Vagina (tissue), 2 donors: ENCODE measurements at regions not wholly inside any gene's neighbourhood (a gene's known extent, or its start where the extent isn't known, plus 50 kb on each side); places are given as distances from the start of the nearest gene placed in this dataset.

Experiments
- POLR2A ChIP-seq, 2 donors: fragments of 450-650 bp; IDR thresholded peaks; one replicate each; pipeline ENCODE4 v1.6.1; 2017; ENCODE audit warnings: antibody characterized with exemption in 2 of 2, mild to moderate bottlenecking in 2 of 2, moderate library complexity in 2 of 2
- TF ChIP-seq, protein P1 (sequence below), 3 experiments: fragments of 450-650 bp in 2 of 3; fragments of 200-600 bp in 1 of 3; sonication (generic) in 1 of 3; IDR thresholded peaks; one replicate each; pipeline ENCODE4 v1.5.1; 2017 to 2019; ENCODE audit warnings: antibody characterized with exemption in 3 of 3, mild to moderate bottlenecking in 2 of 3, moderate library complexity in 2 of 3

DNA sequence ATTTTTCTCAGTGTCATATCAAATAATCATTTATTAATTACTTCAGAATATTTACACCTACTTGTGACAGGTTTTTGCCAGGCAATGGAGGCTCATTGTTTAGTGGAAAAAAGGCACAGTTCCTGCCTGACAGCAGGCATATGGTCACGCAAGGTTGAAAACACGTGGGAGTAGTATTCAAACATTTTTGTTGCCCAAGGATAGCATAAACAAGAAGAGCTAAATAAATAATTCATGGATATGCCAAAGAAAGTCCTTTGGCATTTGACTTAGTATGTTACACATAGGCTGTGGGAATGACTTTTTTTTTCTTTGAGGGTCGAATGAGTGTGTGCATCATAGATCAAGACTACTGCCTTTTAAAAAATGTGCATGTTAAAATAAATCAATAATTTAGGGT is 120.5 kb upstream of the SEMA3E start:
- no peak for TF ChIP-seq POLR2A (IDR thresholded peaks at IDR 0.05)
- TF ChIP-seq, protein P1, sequence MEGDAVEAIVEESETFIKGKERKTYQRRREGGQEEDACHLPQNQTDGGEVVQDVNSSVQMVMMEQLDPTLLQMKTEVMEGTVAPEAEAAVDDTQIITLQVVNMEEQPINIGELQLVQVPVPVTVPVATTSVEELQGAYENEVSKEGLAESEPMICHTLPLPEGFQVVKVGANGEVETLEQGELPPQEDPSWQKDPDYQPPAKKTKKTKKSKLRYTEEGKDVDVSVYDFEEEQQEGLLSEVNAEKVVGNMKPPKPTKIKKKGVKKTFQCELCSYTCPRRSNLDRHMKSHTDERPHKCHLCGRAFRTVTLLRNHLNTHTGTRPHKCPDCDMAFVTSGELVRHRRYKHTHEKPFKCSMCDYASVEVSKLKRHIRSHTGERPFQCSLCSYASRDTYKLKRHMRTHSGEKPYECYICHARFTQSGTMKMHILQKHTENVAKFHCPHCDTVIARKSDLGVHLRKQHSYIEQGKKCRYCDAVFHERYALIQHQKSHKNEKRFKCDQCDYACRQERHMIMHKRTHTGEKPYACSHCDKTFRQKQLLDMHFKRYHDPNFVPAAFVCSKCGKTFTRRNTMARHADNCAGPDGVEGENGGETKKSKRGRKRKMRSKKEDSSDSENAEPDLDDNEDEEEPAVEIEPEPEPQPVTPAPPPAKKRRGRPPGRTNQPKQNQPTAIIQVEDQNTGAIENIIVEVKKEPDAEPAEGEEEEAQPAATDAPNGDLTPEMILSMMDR (IDR thresholded peaks at IDR 0.05), result no peak
